ENCODE measurements at regions not wholly inside any gene's neighbourhood (a gene's known extent, or its start where the extent isn't known, plus 50 kb on each side); places are given as distances from the start of the nearest gene placed in this dataset.

DNA sequence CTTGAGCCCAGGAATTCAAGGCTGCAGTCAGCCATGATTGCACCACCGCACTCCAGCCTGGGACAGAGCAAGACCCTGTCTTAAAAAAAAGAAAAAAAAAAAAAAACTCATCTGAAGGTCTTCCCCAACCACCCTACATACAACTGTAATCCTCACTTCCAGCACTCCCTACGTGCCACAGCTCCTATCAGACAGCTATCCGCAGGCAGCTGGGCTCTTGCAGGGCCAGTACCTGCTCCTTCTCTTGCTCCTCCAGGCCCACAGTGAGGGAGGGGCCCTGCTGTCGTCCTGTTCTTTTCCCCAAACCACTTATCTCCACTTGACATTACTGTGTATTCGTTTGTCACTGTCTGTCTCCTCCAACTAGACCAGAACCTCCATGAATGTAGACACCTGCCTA lies 156.1 kb upstream of the NECTIN1 start:
- no peaks in the 10 kb centered on the region for H3K9me2 ChIP-seq (ENCODE audit: insufficient read depth, low read length)
- H3K9ac ChIP-seq (ENCODE audit: low read length), result no peak overlapping the region
- H3K4me3 ChIP-seq (ENCODE audit: low read length), result no peak overlapping the region
- no peaks in the 10 kb centered on the region for H3K79me2 ChIP-seq (replicated peaks; ENCODE audit: insufficient read depth, low read length)
- no peaks in the 10 kb centered on the region for H4K20me1 ChIP-seq (ENCODE audit: insufficient read depth)
- H3K36me3 ChIP-seq (ENCODE audit: insufficient read depth, low read length), result no peaks in the 10 kb centered on the region
- no peaks in the 10 kb centered on the region for H3F3A ChIP-seq (ENCODE audit: insufficient read depth, low read length, poor library complexity, severe bottlenecking)
- H3K4me2 ChIP-seq (ENCODE audit: low read length), result no peak overlapping the region
- H3K27me3 ChIP-seq (ENCODE audit: insufficient read depth, low read depth, low read length), result no peaks in the 10 kb centered on the region
- no peak for TF ChIP-seq EP300 (conservative IDR thresholded peaks at IDR 0.05; ENCODE audit: poor library complexity, severe bottlenecking)
- no peak for TF ChIP-seq POLR2AphosphoS5 (IDR thresholded peaks at IDR 0.05)
- H3K27ac ChIP-seq (ENCODE audit: low read length), result no peak overlapping the region
- no peaks in the 10 kb centered on the region for H3K9me3 ChIP-seq (ENCODE audit: low read length)
- H2AFZ ChIP-seq (ENCODE audit: low read depth, low read length), result no peak overlapping the region

DNA sequence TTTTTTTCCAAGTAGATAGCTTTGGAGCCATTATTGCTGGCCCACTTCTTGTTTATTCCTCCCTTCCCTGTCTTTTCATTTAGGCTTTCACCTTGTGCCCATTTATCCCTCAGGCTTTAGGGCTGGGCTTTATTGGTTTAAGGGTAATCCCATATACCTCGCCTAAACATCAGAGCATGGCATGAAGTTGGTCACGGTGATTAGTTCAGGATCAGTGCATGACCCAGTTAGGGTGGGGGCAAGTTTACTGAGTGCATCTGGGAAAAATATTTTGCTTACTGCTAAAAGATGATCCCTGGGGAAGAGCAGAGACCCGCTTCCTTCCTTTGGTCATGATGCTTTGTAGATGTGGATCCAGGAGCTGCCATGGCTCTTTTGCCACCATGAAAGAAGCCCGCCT lies 153.3 kb upstream of the NECTIN1 start:
- no peaks in the 10 kb centered on the region for H3K27me3 ChIP-seq (ENCODE audit: insufficient read depth, low read depth, low read length)
- no peaks in the 10 kb centered on the region for H3K9me2 ChIP-seq (ENCODE audit: insufficient read depth, low read length)
- TF ChIP-seq RAD21 (conservative IDR thresholded peaks at IDR 0.05) (no peak), EP300 (conservative IDR thresholded peaks at IDR 0.05; ENCODE audit: poor library complexity, severe bottlenecking) (no peak), EZH2 (IDR thresholded peaks at IDR 0.05; ENCODE audit: borderline replicate concordance, insufficient read depth, low read length, poor library complexity, severe bottlenecking) (no peak), MXI1 (conservative IDR thresholded peaks at IDR 0.05; ENCODE audit: poor library complexity, severe bottlenecking) (no peak), POLR2AphosphoS5 (IDR thresholded peaks at IDR 0.05) (no peak), TAF1 (IDR thresholded peaks at IDR 0.05; ENCODE audit: low read depth) (no peak), SMC3 (conservative IDR thresholded peaks at IDR 0.05; ENCODE audit: poor library complexity) (no peak)
- TF ChIP-seq, protein P1, sequence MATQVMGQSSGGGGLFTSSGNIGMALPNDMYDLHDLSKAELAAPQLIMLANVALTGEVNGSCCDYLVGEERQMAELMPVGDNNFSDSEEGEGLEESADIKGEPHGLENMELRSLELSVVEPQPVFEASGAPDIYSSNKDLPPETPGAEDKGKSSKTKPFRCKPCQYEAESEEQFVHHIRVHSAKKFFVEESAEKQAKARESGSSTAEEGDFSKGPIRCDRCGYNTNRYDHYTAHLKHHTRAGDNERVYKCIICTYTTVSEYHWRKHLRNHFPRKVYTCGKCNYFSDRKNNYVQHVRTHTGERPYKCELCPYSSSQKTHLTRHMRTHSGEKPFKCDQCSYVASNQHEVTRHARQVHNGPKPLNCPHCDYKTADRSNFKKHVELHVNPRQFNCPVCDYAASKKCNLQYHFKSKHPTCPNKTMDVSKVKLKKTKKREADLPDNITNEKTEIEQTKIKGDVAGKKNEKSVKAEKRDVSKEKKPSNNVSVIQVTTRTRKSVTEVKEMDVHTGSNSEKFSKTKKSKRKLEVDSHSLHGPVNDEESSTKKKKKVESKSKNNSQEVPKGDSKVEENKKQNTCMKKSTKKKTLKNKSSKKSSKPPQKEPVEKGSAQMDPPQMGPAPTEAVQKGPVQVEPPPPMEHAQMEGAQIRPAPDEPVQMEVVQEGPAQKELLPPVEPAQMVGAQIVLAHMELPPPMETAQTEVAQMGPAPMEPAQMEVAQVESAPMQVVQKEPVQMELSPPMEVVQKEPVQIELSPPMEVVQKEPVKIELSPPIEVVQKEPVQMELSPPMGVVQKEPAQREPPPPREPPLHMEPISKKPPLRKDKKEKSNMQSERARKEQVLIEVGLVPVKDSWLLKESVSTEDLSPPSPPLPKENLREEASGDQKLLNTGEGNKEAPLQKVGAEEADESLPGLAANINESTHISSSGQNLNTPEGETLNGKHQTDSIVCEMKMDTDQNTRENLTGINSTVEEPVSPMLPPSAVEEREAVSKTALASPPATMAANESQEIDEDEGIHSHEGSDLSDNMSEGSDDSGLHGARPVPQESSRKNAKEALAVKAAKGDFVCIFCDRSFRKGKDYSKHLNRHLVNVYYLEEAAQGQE (IDR thresholded peaks at IDR 0.05; ENCODE audit: borderline replicate concordance), result no peak
- TF ChIP-seq, protein P2, sequence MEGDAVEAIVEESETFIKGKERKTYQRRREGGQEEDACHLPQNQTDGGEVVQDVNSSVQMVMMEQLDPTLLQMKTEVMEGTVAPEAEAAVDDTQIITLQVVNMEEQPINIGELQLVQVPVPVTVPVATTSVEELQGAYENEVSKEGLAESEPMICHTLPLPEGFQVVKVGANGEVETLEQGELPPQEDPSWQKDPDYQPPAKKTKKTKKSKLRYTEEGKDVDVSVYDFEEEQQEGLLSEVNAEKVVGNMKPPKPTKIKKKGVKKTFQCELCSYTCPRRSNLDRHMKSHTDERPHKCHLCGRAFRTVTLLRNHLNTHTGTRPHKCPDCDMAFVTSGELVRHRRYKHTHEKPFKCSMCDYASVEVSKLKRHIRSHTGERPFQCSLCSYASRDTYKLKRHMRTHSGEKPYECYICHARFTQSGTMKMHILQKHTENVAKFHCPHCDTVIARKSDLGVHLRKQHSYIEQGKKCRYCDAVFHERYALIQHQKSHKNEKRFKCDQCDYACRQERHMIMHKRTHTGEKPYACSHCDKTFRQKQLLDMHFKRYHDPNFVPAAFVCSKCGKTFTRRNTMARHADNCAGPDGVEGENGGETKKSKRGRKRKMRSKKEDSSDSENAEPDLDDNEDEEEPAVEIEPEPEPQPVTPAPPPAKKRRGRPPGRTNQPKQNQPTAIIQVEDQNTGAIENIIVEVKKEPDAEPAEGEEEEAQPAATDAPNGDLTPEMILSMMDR (IDR thresholded peaks at IDR 0.05; ENCODE audit: poor library complexity, severe bottlenecking), result no peak
- H3K9ac ChIP-seq (ENCODE audit: low read length), result no peak overlapping the region
- H2AFZ ChIP-seq (ENCODE audit: low read depth, low read length), result no peak overlapping the region
- H4K20me1 ChIP-seq (ENCODE audit: insufficient read depth), result no peaks in the 10 kb centered on the region
- no peak overlapping the region for H3K4me3 ChIP-seq (ENCODE audit: low read length)
- no peaks in the 10 kb centered on the region for H3K36me3 ChIP-seq (ENCODE audit: insufficient read depth, low read length)
- no peak overlapping the region for H3K4me2 ChIP-seq (ENCODE audit: low read length)
- H3K79me2 ChIP-seq (replicated peaks; ENCODE audit: insufficient read depth, low read length), result no peaks in the 10 kb centered on the region
- H3F3A ChIP-seq (ENCODE audit: insufficient read depth, low read length, poor library complexity, severe bottlenecking), result no peaks in the 10 kb centered on the region
- no peak overlapping the region for H3K27ac ChIP-seq (ENCODE audit: low read length)
- H3K9me3 ChIP-seq (ENCODE audit: low read length), result no peaks in the 10 kb centered on the region

DNA sequence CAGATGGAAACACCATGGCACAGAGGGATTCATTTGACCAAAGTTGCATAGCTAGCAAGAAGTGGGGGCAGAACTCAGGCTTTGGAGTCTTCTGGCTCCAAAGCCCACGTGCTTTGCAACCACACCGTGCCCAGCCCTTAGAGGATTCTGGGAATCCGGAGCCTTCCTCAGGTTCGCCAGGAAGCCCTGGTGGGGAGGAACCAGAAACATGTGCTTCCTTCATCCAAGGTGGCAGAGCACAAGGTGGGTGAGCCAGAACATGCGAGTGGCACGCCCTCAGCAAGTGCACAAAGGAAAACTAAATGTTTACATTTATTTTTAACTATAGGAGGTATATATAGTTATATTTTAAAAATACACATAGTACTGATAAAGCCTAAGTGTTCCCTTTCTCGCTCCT lies 151.9 kb upstream of the NECTIN1 start:
- Histone ChIP-seq H3K27me3 (ENCODE audit: insufficient read depth, low read depth, low read length) (no peaks in the 10 kb centered on the region), H3K27ac (ENCODE audit: low read length) (no peak overlapping the region), H3K9ac (ENCODE audit: low read length) (no peak overlapping the region), H3K9me2 (ENCODE audit: insufficient read depth, low read length) (no peaks in the 10 kb centered on the region), H3K36me3 (ENCODE audit: insufficient read depth, low read length) (no peaks in the 10 kb centered on the region), H3K79me2 (replicated peaks; ENCODE audit: insufficient read depth, low read length) (no peaks in the 10 kb centered on the region), H4K20me1 (ENCODE audit: insufficient read depth) (no peaks in the 10 kb centered on the region), H3F3A (ENCODE audit: insufficient read depth, low read length, poor library complexity, severe bottlenecking) (no peaks in the 10 kb centered on the region), H3K4me3 (ENCODE audit: low read length) (no peak overlapping the region), H3K9me3 (ENCODE audit: low read length) (no peaks in the 10 kb centered on the region), H3K4me2 (ENCODE audit: low read length) (no peak overlapping the region), H2AFZ (ENCODE audit: low read depth, low read length) (no peak overlapping the region)
- TF ChIP-seq TAF1 (IDR thresholded peaks at IDR 0.05; ENCODE audit: low read depth) (no peak), POLR2AphosphoS5 (IDR thresholded peaks at IDR 0.05) (no peak)
